ENCODE measurements at regions not wholly inside any gene's neighbourhood (a gene's known extent, or its start where the extent isn't known, plus 50 kb on each side); places are given as distances from the start of the nearest gene placed in this dataset.
"Not testable (repeated sequence)": the region's sequence is repeated elsewhere in the genome, so short reads cannot be mapped to it uniquely, and the experiment has no call there.

DNA sequence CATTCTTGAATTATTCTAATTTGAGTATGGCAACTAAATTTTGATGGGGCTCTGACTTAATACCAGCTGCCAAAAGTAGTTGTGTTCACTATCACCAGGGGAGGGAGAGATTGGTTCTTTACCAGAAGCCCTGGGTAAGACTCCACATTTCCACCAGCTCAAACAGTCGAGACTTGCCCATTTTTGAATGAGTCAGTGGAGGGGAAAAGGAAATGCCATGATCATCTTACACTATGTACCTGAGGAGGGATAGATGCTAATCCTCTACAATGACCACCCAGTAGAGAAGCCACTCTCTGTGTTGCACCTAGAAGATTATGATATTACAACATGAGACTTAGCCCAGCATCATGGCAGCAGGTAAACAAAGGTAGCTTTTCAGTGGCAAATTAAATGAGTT is 77.0 kb upstream of the SGK1 start:
- no peak for DNase-seq (ENCODE audit: low read depth)

DNA sequence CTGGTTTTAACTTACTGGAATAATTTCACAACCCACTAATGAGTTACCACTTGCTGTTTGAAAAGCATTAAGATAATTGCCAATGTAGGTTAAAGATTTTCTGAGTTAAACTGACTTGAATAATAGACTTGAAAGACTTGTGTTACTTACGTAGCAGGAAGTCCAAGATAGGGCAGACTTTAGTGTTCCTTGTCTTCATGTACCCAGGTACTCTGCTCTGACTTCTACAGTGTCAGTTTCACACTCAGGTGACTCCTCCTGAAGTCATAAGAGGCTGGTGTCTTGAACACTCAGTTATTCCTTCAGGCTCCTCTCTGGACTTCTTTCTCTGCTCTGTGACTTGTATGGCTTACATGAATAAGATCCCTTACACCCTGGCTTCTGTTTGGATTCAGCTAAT is 76.3 kb upstream of the SGK1 start:
- no peak for DNase-seq (ENCODE audit: low read depth)

DNA sequence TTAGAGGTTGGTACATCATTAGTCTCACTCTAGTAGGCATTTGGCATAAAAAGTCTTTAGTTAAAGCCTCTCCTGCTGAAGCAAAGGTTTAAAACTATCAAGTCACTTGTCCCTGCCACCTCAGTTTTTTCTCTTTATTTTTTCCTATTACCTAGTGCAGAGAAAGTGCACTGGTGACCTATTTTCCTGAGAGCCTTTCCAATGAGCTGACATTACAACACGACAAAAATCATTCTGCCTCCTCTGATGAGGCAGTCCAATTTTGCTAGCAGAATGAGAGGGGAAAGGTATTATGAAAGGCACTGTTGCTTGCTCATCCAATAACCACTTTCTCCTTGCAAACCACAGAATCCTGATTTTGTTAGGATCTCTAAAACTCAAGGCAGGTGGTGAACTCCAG is 73.3 kb upstream of the SGK1 start:
- DNase-seq (ENCODE audit: low read depth): no peak

DNA sequence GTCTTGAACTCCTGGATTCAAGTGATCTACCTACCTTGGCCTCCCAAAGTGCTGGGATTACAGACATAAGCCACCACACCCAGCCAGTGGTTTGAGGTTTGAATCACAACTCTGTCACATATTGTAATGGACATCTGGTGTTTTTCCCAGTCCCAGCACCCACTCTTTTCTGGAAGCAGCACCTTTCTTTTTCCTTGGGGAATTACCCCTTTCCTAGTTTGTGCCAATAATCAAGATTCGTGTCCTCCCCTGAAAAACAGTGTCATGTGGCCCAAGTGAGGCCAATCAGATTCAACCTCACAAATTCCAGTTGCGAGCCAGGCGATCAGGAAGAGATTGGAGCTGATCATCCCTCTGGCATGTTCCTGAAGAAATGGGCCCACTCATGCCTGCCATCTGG is 71.7 kb upstream of the SGK1 start:
- no peak for DNase-seq (ENCODE audit: low read depth)

DNA sequence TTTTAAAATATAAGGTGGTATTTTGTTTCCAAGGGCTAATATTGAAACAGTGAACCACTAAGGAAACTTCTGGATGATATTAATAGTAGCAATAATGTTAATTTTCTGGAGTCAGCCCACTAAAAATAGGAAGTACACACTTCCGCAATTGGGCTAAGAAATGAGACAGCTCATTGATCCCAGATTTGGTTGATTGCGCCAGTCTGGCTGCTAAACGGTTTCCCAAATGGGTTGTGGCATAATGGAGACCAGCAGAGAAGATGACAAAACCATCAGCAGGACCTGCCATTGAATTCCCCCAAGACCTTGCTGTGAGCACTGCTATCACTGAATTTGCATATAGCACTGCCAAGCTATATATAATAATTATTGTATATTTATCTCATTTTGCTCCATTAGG is 71.2 kb upstream of the SGK1 start:
- DNase-seq (ENCODE audit: low read depth): no peak

DNA sequence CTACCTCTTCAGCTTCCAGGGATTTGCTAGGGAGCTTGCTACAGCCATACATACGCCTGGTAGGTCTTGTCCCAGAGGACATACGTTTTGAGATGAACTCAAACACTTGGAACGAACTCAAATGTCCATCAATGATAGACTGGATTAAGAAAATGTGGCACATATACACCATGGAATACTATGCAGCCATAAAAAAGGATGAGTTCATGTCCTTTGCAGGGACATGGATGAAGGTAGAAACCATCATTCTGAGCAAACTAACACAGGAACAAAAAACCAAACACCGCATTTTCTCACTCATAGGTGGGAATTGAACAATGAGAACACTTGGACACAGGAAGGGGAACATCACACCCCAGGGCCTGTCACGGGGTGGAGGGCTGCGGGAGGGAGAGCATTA is 68.6 kb upstream of the SGK1 start:
- DNase-seq (ENCODE audit: low read depth): not testable (repeated sequence)

DNA sequence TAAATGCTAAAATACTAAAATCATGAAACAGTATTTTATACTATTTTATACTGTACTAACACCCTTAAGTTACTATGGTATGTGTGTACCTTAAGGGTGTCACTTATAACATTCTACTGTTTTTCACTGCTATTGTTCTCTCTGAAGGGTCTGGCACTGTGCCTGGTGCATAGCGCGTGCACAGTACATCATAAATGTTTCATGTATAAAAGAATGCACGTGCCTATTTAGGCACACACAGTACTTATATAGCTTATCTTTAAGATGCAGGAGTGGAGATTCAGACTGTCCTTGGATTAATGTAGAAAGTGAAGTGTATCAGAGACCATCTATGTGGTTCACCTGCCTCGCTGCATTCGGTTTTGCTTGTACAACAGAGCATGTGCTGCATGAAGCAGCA is 64.0 kb upstream of the SGK1 start:
- DNase-seq (ENCODE audit: low read depth): no peak

DNA sequence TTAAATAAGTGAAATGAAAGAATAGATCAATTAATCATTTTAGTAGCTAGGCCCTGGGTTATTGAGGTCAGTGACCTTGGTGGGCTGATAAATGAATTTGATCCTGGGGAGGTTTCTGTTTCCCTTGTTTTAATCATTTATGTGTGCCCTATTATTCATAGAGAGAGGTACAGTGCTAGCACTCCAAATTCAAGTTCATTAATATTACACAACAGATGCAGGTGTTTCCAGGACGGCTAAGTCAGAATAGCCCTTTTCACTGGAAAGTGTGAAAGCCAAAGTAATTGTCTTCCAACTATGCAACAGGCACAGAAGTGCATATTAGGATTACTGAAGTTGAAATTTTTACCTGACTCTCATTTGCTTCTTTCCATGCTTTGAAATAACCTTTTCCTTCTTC is 61.7 kb upstream of the SGK1 start:
- DNase-seq (ENCODE audit: low read depth): no peak

DNA sequence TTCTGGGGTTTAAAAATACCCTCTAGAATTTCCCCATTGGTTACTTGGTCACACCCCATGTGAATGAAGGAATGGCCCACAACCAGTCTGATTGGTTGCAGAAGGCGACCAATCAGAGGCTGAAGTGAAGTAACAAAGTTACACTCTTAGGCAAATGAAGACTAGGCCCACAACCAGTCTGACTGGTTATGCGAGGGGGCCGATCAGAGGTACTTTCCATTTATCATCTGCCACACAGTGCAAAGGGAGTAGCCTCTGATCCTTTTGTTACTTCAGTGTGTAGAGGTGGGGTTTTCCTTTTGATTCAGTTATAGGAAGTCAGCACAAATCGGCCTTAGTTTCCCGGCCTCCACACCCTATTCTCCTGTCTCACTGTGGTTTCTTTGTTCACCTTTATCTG is 61.2 kb upstream of the SGK1 start:
- DNase-seq (ENCODE audit: low read depth): no peak

DNA sequence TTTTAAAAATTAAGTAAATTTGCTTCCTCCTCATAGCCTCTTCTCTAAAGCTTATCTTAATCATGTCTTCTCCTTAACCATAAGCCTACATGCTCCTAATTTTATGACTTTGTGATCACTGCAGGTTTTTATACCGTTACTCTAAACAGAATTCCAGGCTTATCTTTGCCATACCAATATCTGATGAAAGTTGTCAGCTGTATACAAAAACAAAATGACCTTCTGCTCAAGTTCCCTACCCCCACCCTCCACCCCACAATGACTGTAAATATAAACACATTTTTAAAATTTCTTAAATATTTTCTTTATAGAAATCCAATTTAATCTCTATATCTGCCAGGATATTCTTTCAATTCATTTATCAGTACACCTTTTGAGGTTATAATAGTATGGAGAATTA is 60.5 kb upstream of the SGK1 start:
- DNase-seq (ENCODE audit: low read depth): no peak

DNA sequence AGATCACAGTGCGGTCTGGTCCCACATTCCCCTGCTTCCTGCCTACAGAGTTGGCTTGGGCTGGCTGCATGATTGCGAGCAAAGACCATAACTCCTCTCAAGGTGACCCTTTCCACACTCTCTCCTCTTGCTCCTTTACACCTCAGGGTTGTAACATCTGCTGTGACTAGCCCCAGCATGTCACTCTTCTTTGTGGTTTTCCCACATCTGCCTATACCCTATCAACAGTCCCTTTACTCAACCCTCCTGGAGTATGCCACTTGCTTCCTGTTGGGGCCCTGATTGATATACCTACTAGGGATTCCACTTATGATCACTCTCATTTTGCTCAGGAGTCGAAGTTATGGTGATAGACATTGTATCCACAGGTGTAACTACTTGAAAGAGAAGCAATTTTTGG is 58.9 kb upstream of the SGK1 start:
- no peak for DNase-seq (ENCODE audit: low read depth)

DNA sequence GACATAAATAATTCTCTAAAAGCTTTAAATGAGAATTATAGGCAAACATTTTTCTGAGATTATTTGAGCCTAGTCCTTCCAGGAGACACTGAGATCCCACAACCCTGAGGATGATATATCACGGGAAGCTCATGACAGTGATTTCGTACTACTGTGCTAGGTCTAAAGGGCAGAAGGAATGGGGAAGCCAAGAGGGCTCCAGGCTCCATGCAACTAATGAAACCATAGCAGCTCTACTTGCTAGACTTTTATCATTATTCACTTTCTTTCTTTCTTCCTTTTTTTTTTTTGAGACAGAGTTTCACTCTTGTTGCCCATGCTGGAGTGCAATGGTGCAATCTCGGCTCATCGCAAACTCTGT is 57.3 kb upstream of the SGK1 start:
- DNase-seq (ENCODE audit: low read depth): no peak

DNA sequence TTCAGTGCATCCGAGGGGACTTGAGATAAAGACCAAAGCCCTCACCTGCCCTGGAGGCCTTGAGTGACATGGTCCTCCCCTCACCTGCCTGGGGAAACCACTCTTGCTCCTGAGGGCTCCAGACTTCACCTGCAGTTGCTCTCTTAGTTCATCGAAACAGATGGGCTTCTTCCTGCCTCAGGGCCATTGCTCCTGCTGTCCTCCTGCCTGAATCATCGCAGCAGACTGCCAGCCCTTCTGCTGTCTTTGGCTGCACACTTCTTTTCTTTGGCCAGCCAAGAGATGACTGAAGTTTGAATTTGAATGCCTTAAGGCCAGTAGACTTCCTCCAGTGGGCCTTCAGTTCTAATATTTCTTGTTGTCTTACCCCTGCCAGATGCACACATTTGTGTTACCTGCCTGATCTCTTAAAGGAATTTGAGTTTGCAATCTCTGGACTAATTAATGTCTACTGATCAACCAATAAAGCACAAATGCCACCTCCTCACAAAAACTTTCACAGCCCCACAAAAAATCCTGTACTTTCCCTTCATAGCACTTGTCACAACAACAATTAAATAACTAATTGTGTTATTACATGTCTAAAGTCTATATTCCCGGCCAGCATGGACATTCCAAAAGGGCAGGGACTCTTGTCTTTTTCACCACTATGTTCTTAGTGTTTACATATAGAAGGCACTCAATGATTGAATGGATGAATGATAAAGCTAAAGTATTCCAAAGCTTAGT is 56.7 kb upstream of the SGK1 start:
- DNase-seq (ENCODE audit: low read depth): peak; percentile 74

DNA sequence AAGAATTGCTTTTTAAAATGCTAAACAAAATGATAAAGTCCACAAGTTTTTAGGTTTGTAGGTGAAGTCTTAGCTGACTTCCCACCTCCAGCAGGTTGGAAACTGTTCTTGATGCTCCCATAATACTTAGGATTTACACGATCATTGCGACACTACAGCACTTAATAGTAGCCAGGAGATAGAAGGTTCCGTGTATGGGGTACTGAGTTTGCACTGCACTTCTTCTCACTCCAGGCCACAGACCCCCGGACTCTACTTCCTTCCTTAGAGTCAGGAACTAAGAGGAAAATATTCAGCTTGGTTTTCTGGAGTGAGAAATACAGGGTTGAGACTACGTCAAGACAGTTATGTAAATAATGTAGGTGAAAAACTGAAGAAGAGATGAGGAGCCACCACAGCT is 56.1 kb upstream of the SGK1 start:
- DNase-seq (ENCODE audit: low read depth): no peak

DNA sequence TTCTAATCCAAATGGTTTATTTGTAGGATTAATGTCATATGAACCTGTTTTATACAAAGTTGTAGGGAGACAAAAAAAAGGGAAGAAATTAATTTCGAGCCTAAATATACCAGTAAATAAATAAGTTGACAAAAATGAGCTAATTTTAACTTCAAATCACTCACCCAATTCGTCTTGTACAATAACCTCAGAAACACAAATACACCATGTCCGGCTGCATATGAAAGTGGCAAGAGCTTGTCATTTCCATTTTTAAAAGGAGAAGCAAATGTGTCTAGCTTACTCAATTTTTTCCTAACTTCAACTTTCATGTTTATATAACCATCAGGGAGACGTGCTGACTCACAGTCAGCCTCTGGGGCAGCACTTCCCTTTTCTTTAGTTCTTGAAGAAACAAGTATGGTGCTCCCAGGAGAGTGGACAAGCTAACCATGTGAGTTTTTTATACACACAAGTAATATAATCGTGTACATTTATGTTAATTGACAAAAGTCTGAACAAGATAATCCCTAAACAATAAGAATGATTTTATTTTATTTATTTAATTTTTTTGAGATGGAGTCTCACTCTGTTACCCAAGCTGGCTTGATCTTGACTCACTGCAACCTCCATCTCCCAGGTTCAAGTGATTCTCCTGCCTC is 55.5 kb upstream of the SGK1 start:
- DNase-seq (ENCODE audit: low read depth): peak; percentile 95

DNA sequence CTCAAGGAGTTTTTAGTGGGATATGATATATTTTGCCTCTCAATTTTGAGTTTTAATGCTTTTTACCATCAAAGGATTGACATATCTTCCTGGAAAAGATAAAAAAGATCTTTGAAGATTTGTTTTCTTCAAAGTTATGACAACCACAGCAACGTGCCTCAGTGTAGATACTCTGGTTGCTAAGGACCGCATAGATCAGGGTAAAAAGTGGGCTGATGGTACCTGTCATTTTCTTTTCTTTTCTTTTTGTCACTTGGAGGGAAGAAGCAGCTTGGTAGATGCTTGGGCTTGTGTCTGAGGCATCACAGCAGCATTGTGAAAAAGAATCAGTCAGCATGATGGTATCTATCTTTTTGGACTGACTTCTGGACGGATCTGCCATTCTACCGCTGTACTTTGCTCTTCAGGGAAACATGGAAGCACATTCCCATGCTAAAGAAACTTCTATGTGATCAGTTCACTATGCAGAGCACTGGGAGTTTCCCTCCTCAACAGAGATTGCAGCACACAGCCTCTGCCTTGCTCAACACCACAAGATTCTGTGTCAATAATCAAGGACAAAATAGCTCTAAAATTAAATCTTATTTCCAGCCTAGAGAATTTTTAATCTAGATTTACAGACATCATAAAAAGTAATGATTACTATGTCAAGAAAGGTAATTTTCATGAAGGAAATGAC is 54.8 kb upstream of the SGK1 start:
- peak; percentile 75 for DNase-seq (ENCODE audit: low read depth)

DNA sequence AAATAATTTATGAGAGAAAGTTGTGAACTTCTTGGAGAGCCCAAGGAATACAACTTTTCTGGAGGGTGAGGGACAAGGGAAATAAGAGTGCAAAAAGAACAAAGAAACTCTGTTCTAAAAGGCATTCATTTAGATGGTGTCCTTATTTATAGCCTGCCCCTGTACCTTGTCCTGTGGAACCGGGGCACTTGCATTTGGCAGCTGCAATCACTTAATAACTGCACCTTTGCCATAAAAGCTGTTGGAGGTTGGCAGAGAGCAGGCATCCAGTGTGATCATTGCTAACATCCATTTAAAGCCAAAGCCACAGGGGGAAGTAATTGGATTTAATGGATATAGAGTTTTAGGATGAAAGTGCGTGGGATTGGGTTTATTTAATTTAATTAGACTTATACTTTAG is 50.8 kb upstream of the SGK1 start:
- DNase-seq (ENCODE audit: low read depth): no peak
